Ishikawa (cell line): ENCODE measurements at regions not wholly inside any gene's neighbourhood (a gene's known extent, or its start where the extent isn't known, plus 50 kb on each side); places are given as distances from the start of the nearest gene placed in this dataset.

Experiments used
- CEBPB ChIP-seq: IDR thresholded peaks from 2 replicates; pipeline ENCODE4 v1.6.1; 2012
- CREB1 ChIP-seq: IDR thresholded peaks from 2 replicates; pipeline ENCODE4 v1.6.1; 2012; ENCODE audit warnings: low read depth
- MAX ChIP-seq: IDR thresholded peaks from 2 replicates; pipeline ENCODE4 v1.6.1; 2012
- RAD21 ChIP-seq: IDR thresholded peaks from 2 replicates; pipeline ENCODE4 v1.6.1; 2012; ENCODE audit warnings: low read depth
- REST ChIP-seq: IDR thresholded peaks from 2 replicates; pipeline ENCODE4 v1.6.1; 2012; ENCODE audit warnings: low read depth, mild to moderate bottlenecking
- ZBTB7A ChIP-seq: IDR thresholded peaks from 2 replicates; pipeline ENCODE4 v1.6.1; 2012; ENCODE audit warnings: low read depth

- TF ChIP-seq ZBTB7A (no peak), REST (no peak), MAX (no peak), CEBPB (no peak), RAD21 (no peak), CREB1 (no peak)
Observed at GRCh38 chr5:57618767-57619381, 136.3 kb upstream of the ACTBL2 start.
